SU-DHL-6 (cell line): ENCODE measurements at regions not wholly inside any gene's neighbourhood (a gene's known extent, or its start where the extent isn't known, plus 50 kb on each side); places are given as distances from the start of the nearest gene placed in this dataset.

ENCODE experiments used
- H2AFZ ChIP-seq: fragments of 200-600 bp; sonication (generic); 2 replicates; pipeline ENCODE4 v1.6.1; 2014; ENCODE audit warnings: low read depth, mild to moderate bottlenecking, moderate library complexity, mixed read lengths, antibody characterized with exemption, low read length; ENCODE audit not compliant: severe bottlenecking
- H3F3A ChIP-seq: fragments of 200-600 bp; shearing (Covaris generic); 2 replicates; pipeline ENCODE4 v1.6.0; 2016; ENCODE audit warnings: antibody characterized with exemption, mild to moderate bottlenecking; ENCODE audit not compliant: insufficient read depth
- H3K27ac ChIP-seq: fragments of 200-600 bp; sonication (generic); 2 replicates; pipeline ENCODE4 v1.5.1; 2016; ENCODE audit warnings: low read depth, mild to moderate bottlenecking, low read length, moderate library complexity, mixed read lengths
- H3K27me3 ChIP-seq: fragments of 200-600 bp; sonication (generic), shearing (Covaris generic); 2 replicates; pipeline ENCODE4 v1.6.0; 2014; ENCODE audit warnings: mild to moderate bottlenecking, low read length
- H3K36me3 ChIP-seq: fragments of 200-600 bp; sonication (generic); 2 replicates; pipeline ENCODE4 v1.6.1; 2014; ENCODE audit warnings: mild to moderate bottlenecking, low read length, mixed read lengths
- H3K4me2 ChIP-seq: fragments of 300-600, 200-600 bp; shearing (Covaris generic), sonication (generic); 2 replicates; pipeline ENCODE4 v1.6.0; 2014; ENCODE audit warnings: low read length, low read depth, mild to moderate bottlenecking; ENCODE audit not compliant: poor library complexity, severe bottlenecking
- H3K4me3 ChIP-seq: fragments of 200-600 bp; sonication (generic); 2 replicates; pipeline ENCODE4 v1.5.1; 2014; ENCODE audit warnings: antibody characterized with exemption, low read length, mild to moderate bottlenecking, mixed read lengths; ENCODE audit not compliant: insufficient read depth, poor library complexity, severe bottlenecking
- H3K79me2 ChIP-seq: fragments of 200-600 bp; sonication (generic); 2 replicates; pipeline ENCODE4 v1.6.1; 2014; ENCODE audit warnings: mild to moderate bottlenecking, low read length, moderate library complexity; ENCODE audit not compliant: insufficient read depth
- H3K9ac ChIP-seq: fragments of 200-600 bp; sonication (generic); 2 replicates; pipeline ENCODE4 v1.7.0; 2014; ENCODE audit warnings: mild to moderate bottlenecking, low read length
- H3K9me2 ChIP-seq: fragments of 200-600 bp; sonication (generic); replicated peaks from 2 replicates; pipeline ENCODE4 v1.6.1; 2014; ENCODE audit warnings: low read length; ENCODE audit not compliant: insufficient read depth
- H3K9me3 ChIP-seq: fragments of 200-600 bp; sonication (generic); 2 replicates; pipeline ENCODE4 v1.6.1; 2014; ENCODE audit warnings: low read length, mixed read lengths; ENCODE audit not compliant: insufficient read depth
- H4K20me1 ChIP-seq: fragments of 200-600 bp; sonication (generic); 2 replicates; pipeline ENCODE4 v1.6.1; 2014; ENCODE audit warnings: low read depth, mild to moderate bottlenecking, antibody characterized with exemption, low read length, moderate library complexity, mixed read lengths
- EZH2phosphoT487 ChIP-seq: fragments of 200-600 bp; sonication (generic), shearing (Covaris generic); conservative IDR thresholded peaks from 2 replicates; pipeline ENCODE4 v1.6.1; 2018; ENCODE audit warnings: mild to moderate bottlenecking, antibody characterized with exemption, low read length, moderate library complexity, mixed read lengths
- TF ChIP-seq, protein P1 (sequence below): fragments of 200-600 bp; sonication (generic); IDR thresholded peaks from one replicate; pipeline ENCODE4 v1.5.1; 2017; ENCODE audit warnings: antibody characterized with exemption, mild to moderate bottlenecking, low read length, moderate library complexity; ENCODE audit not compliant: insufficient read depth, poor library complexity, severe bottlenecking

DNA sequence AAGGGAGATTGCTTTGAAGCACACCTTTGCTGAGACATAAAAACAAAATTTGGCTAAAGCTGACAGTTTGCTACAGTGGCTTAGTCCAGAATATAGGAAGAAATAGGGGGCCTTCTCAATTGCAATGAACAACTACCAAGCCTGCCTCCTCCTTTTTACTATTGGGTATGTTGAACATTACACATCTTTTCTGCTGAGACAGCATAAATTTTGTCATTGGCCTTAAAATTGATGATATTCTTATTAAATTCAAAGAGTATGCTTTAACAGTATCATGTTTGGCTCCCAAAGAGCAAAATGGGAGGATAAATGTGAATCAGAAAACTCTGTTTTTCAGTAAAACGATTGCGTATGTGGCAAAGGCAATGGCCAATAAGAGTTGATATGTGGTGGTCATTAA lies 721.9 kb upstream of the IGFBP7 start:
- TF ChIP-seq EZH2phosphoT487: no peak
- TF ChIP-seq, protein P1, sequence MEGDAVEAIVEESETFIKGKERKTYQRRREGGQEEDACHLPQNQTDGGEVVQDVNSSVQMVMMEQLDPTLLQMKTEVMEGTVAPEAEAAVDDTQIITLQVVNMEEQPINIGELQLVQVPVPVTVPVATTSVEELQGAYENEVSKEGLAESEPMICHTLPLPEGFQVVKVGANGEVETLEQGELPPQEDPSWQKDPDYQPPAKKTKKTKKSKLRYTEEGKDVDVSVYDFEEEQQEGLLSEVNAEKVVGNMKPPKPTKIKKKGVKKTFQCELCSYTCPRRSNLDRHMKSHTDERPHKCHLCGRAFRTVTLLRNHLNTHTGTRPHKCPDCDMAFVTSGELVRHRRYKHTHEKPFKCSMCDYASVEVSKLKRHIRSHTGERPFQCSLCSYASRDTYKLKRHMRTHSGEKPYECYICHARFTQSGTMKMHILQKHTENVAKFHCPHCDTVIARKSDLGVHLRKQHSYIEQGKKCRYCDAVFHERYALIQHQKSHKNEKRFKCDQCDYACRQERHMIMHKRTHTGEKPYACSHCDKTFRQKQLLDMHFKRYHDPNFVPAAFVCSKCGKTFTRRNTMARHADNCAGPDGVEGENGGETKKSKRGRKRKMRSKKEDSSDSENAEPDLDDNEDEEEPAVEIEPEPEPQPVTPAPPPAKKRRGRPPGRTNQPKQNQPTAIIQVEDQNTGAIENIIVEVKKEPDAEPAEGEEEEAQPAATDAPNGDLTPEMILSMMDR: no peak
- no peak overlapping the region for H3K4me3 ChIP-seq
- no peak overlapping the region for H3K27ac ChIP-seq
- H2AFZ ChIP-seq: no peak overlapping the region
- H3K27me3 ChIP-seq: no peaks in the 10 kb centered on the region
- no peak overlapping the region for H3K9ac ChIP-seq
- no peaks in the 10 kb centered on the region for H4K20me1 ChIP-seq
- H3K36me3 ChIP-seq: no peaks in the 10 kb centered on the region
- H3K9me2 ChIP-seq: no peaks in the 10 kb centered on the region
- H3K9me3 ChIP-seq: no peaks in the 10 kb centered on the region
- H3K79me2 ChIP-seq: no peaks in the 10 kb centered on the region
- H3K4me2 ChIP-seq: no peak overlapping the region
- H3F3A ChIP-seq: no peaks in the 10 kb centered on the region

DNA sequence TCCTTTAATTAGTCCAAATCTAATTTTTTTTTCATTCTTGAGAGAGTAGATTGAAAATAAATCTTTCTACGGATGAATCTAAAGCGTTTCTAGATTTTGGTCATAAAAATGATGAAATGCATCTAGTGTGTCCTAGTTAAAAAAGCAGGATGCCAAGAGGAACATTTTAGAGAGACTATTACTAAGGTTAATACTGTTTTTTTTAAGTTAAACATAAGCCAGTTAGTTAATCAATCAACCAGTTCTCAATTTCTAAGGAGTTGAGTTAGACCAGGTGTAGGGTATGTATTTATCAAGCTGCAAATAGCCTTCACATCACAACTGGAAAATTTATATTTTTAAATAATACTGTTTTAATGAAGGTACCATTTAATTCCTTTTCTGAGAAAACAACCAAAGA lies 679.5 kb upstream of the IGFBP7 start:
- H3K79me2 ChIP-seq: no peaks in the 10 kb centered on the region
- H3F3A ChIP-seq: no peaks in the 10 kb centered on the region
- H3K27me3 ChIP-seq: no peaks in the 10 kb centered on the region
- no peak for TF ChIP-seq EZH2phosphoT487
- TF ChIP-seq, protein P1: no peak
- H2AFZ ChIP-seq: no peak overlapping the region
- H4K20me1 ChIP-seq: no peaks in the 10 kb centered on the region
- H3K4me2 ChIP-seq: no peak overlapping the region
- H3K27ac ChIP-seq: no peak overlapping the region
- H3K36me3 ChIP-seq: no peaks in the 10 kb centered on the region
- no peaks in the 10 kb centered on the region for H3K9me3 ChIP-seq
- H3K4me3 ChIP-seq: no peak overlapping the region
- no peaks in the 10 kb centered on the region for H3K9me2 ChIP-seq
- H3K9ac ChIP-seq: no peak overlapping the region

DNA sequence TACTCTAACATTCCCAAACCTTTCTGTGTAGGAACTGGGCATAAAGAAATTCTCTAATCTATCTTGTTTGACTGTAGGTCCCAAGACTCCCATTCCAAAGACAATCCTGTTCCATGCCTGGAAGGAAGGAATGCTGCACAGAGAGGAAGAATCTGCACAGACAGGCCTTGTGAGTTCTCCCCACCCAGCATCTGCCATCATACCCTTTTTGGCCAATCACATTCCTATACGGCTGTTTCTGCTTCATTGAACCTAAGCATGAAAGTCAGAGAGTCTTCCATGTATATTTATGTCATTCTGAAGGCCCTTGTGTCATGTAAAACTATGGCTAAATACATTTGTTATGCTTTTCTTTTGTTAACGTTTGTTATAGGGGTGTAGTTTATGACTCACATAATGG lies 667.7 kb upstream of the IGFBP7 start:
- no peak overlapping the region for H3K4me2 ChIP-seq
- H3K36me3 ChIP-seq: no peaks in the 10 kb centered on the region
- no peak overlapping the region for H2AFZ ChIP-seq
- H3K27ac ChIP-seq: no peak overlapping the region
- H3K27me3 ChIP-seq: no peaks in the 10 kb centered on the region
- H3K79me2 ChIP-seq: no peaks in the 10 kb centered on the region
- TF ChIP-seq, protein P1: no peak
- TF ChIP-seq EZH2phosphoT487: no peak
- H3F3A ChIP-seq: no peaks in the 10 kb centered on the region
- H3K9ac ChIP-seq: no peak overlapping the region
- H3K9me3 ChIP-seq: no peaks in the 10 kb centered on the region
- no peaks in the 10 kb centered on the region for H3K9me2 ChIP-seq
- no peaks in the 10 kb centered on the region for H4K20me1 ChIP-seq
- no peak overlapping the region for H3K4me3 ChIP-seq
